ENCODE measurements at regions not wholly inside any gene's neighbourhood (a gene's known extent, or its start where the extent isn't known, plus 50 kb on each side); places are given as distances from the start of the nearest gene placed in this dataset.

DNA sequence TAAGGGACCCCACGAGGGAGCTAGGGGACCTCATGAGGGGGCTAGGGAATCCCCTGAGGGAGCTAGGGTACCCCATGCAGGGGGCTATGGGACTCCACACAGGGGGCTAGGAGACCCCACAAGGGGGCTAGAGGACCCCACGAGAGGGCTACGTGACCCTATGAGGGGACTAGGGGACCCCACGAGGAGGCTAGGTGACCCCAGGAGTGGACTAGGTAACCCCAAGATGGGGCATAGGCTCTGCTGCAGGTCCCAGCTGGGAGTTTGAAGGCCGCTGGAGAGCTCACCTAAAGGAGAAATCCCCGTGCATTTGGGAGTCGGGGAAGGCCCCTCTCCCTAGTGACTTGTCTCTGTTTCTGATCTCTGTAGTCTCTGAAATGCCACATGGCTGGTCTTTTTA lies 50.0 kb upstream of the DMRTB1 start:
- TF ChIP-seq EZH2 (IDR thresholded peaks at IDR 0.05) (no peak), EZH2phosphoT487 (IDR thresholded peaks at IDR 0.05) (no peak)

Measured in neural progenitor cell (in vitro differentiated cells).